H9 (cell line): ENCODE measurements at regions not wholly inside any gene's neighbourhood (a gene's known extent, or its start where the extent isn't known, plus 50 kb on each side); places are given as distances from the start of the nearest gene placed in this dataset.

Experiments
- DNase-seq: peaks from one replicate; pipeline ENCODE4 v3.0.0-alpha.2; 2017
- H2AFZ ChIP-seq: one replicate; pipeline ENCODE4 v1.6.1; 2013; ENCODE audit warnings: mild to moderate bottlenecking, low read length, control low read depth, moderate library complexity
- H2AK5ac ChIP-seq: 2 replicates; pipeline ENCODE4 v1.6.1; 2013; ENCODE audit warnings: low read length, control low read depth, mixed read lengths; ENCODE audit not compliant: insufficient read length
- H2BK120ac ChIP-seq: one replicate; pipeline ENCODE4 v1.6.1; 2013; ENCODE audit warnings: low read depth, mild to moderate bottlenecking, low read length, control low read depth, inconsistent platforms; ENCODE audit not compliant: poor library complexity, severe bottlenecking
- H2BK12ac ChIP-seq: 2 replicates; pipeline ENCODE4 v1.6.1; 2013; ENCODE audit warnings: low read length, control low read depth, mixed read lengths, low read depth; ENCODE audit not compliant: insufficient read length
- H2BK15ac ChIP-seq: 2 replicates; pipeline ENCODE4 v1.6.1; 2013; ENCODE audit warnings: low read depth, low read length, control low read depth
- H2BK20ac ChIP-seq: one replicate; pipeline ENCODE4 v1.6.1; 2013; ENCODE audit warnings: low read depth, mild to moderate bottlenecking, low read length, control low read depth, inconsistent platforms; ENCODE audit not compliant: poor library complexity, severe bottlenecking
- H2BK5ac ChIP-seq: 2 replicates; pipeline ENCODE4 v1.6.1; 2013; ENCODE audit warnings: low read length, control low read depth, mixed read lengths; ENCODE audit not compliant: insufficient read length
- H3K14ac ChIP-seq: 2 replicates; pipeline ENCODE4 v1.6.1; 2013; ENCODE audit warnings: low read length, control low read depth; ENCODE audit not compliant: insufficient read depth
- H3K18ac ChIP-seq: 2 replicates; pipeline ENCODE4 v1.6.1; 2013; ENCODE audit warnings: low read depth, mild to moderate bottlenecking, mixed read lengths, low read length, control low read depth; ENCODE audit not compliant: insufficient read length
- H3K23ac ChIP-seq: 2 replicates; pipeline ENCODE4 v1.6.1; 2013; ENCODE audit warnings: low read length, control low read depth, mixed read lengths, low read depth; ENCODE audit not compliant: insufficient read length
- H3K23me2 ChIP-seq: 2 replicates; pipeline ENCODE4 v1.6.1; 2013; ENCODE audit warnings: low read depth, mild to moderate bottlenecking, mixed read lengths, low read length, control low read depth; ENCODE audit not compliant: insufficient read length, poor library complexity, severe bottlenecking
- H3K27ac ChIP-seq: 2 replicates; pipeline ENCODE4 v1.5.1; 2013; ENCODE audit warnings: low read length, control low read depth, mixed read lengths, low read depth; ENCODE audit not compliant: insufficient read length
- H3K27me3 ChIP-seq: 2 replicates; pipeline ENCODE4 v1.6.1; 2013; ENCODE audit warnings: low read length, control low read depth, inconsistent platforms; ENCODE audit not compliant: insufficient read depth
- H3K4ac ChIP-seq: 2 replicates; pipeline ENCODE4 v1.6.1; 2013; ENCODE audit warnings: low read depth, mild to moderate bottlenecking, control low read depth, inconsistent platforms, low read length, moderate library complexity
- H3K4me1 ChIP-seq: 2 replicates; pipeline ENCODE4 v1.6.1; 2013; ENCODE audit warnings: low read length, control low read depth, inconsistent platforms; ENCODE audit not compliant: insufficient read depth
- H3K4me2 ChIP-seq: 2 replicates; pipeline ENCODE4 v1.6.1; 2013; ENCODE audit warnings: low read length, control low read depth, mixed read lengths; ENCODE audit not compliant: insufficient read length, insufficient read depth
- H3K56ac ChIP-seq: 2 replicates; pipeline ENCODE4 v1.6.1; 2013; ENCODE audit warnings: low read depth, mild to moderate bottlenecking, mixed read lengths, low read length, control low read depth; ENCODE audit not compliant: insufficient read length
- H3K79me1 ChIP-seq: 2 replicates; pipeline ENCODE4 v1.6.1; 2013; ENCODE audit warnings: low read depth, mild to moderate bottlenecking, moderate library complexity, low read length, control low read depth, inconsistent platforms; ENCODE audit not compliant: insufficient read depth, poor library complexity, severe bottlenecking
- H3K79me2 ChIP-seq: 2 replicates; pipeline ENCODE4 v1.6.1; 2013; ENCODE audit warnings: low read length, control low read depth, inconsistent platforms; ENCODE audit not compliant: insufficient read depth
- H3K9ac ChIP-seq: 2 replicates; pipeline ENCODE4 v1.6.1; 2013; ENCODE audit warnings: low read length, control low read depth, mixed read lengths; ENCODE audit not compliant: insufficient read length; ENCODE audit errors: extremely low read depth
- H3K9me3 ChIP-seq: one replicate; pipeline ENCODE4 v1.6.1; 2013; ENCODE audit warnings: low read depth, low read length, inconsistent platforms; ENCODE audit not compliant: control insufficient read depth
- H3T11ph ChIP-seq: one replicate; pipeline ENCODE4 v1.6.1; 2013; ENCODE audit warnings: mild to moderate bottlenecking, low read length, control low read depth, inconsistent platforms
- H4K20me1 ChIP-seq: one replicate; pipeline ENCODE4 v1.6.1; 2013; ENCODE audit not compliant: control insufficient read depth, insufficient read length, insufficient read depth
- H4K5ac ChIP-seq: 2 replicates; pipeline ENCODE4 v1.6.1; 2013; ENCODE audit warnings: low read depth, mild to moderate bottlenecking, mixed read lengths, low read length, control low read depth; ENCODE audit not compliant: insufficient read length
- H4K8ac ChIP-seq: replicated peaks from 2 replicates; pipeline ENCODE4 v1.6.1; 2013; ENCODE audit warnings: low read length, control low read depth, mixed read lengths, low read depth; ENCODE audit not compliant: insufficient read length
- H4K91ac ChIP-seq: 2 replicates; pipeline ENCODE4 v1.6.1; 2013; ENCODE audit warnings: low read depth, mild to moderate bottlenecking, moderate library complexity, mixed read lengths, low read length, control low read depth; ENCODE audit not compliant: insufficient read length
- H3K27ac Mint-ChIP-seq, 3 experiments: 2 replicates in 2 of 3; 3 replicates in 1 of 3; pipeline ENCODE4 v1.8.0; 2020 to 2021; ENCODE audit warnings: mixed read lengths in 3 of 3, mild to moderate bottlenecking in 1 of 3, moderate library complexity in 1 of 3
- H3K27me3 Mint-ChIP-seq: 2 replicates; pipeline ENCODE4 v1.8.0; 2021; ENCODE audit warnings: low read depth, mild to moderate bottlenecking, moderate library complexity, mixed read lengths
- H3K36me3 Mint-ChIP-seq, 3 experiments: 2 replicates in 2 of 3; 3 replicates in 1 of 3; pipeline ENCODE4 v1.8.0; 2020 to 2021; ENCODE audit warnings: low read depth in 3 of 3, mixed read lengths in 3 of 3; ENCODE audit not compliant: insufficient read depth in 1 of 3
- H3K4me1 Mint-ChIP-seq, 2 experiments: 2 replicates each; pipeline ENCODE4 v1.8.0; 2020; ENCODE audit warnings: mixed read lengths in 2 of 2
- H3K4me3 Mint-ChIP-seq, 2 experiments: 2 replicates in 1 of 2; 3 replicates in 1 of 2; pipeline ENCODE4 v1.8.0; 2020 to 2021; ENCODE audit warnings: mild to moderate bottlenecking in 2 of 2, mixed read lengths in 2 of 2, moderate library complexity in 1 of 2
- H3K9me3 Mint-ChIP-seq, 2 experiments: 2 replicates in 1 of 2; 3 replicates in 1 of 2; pipeline ENCODE4 v1.8.0; 2020; ENCODE audit warnings: mild to moderate bottlenecking in 2 of 2, mixed read lengths in 2 of 2, moderate library complexity in 1 of 2
- CTCF ChIP-seq: fragments of 200-600 bp; sonication (generic); conservative IDR thresholded peaks from 3 replicates; pipeline ENCODE4 v1.8.0; 2021; ENCODE audit warnings: antibody characterized with exemption, mild to moderate bottlenecking
- WGBS: extraction: QIAGEN DNeasy Blood & Tissue Kit; methylation state at CpG from one replicate; pipeline ENCODE4 v1.1.7; 2013; ENCODE audit warnings: missing lambda C conversion rate, low lambda C conversion rate, mixed read lengths; ENCODE audit not compliant: insufficient read length; ENCODE audit errors: extremely low coverage; 5-methylcytosine and 5-hydroxymethylcytosine counted together

- Histone ChIP-seq H3K9ac (no peak overlapping the region), H3K23ac (no peak overlapping the region), H3K18ac (no peak overlapping the region), H4K20me1 (no peaks in the 10 kb centered on the region), H3K56ac (no peak overlapping the region), H4K91ac (no peak overlapping the region), H3T11ph (no peak overlapping the region), H4K5ac (no peak overlapping the region), H3K79me1 (no peaks in the 10 kb centered on the region), H3K14ac (no peak overlapping the region), H2AFZ (no peak overlapping the region), H3K27me3 (no peaks in the 10 kb centered on the region), H3K9me3 (no peaks in the 10 kb centered on the region), H3K27ac (no peak overlapping the region), H4K8ac (no peak overlapping the region), H2BK12ac (no peak overlapping the region), H2AK5ac (no peak overlapping the region), H2BK20ac (no peak overlapping the region), H3K79me2 (no peaks in the 10 kb centered on the region), H3K4me2 (no peak overlapping the region), H3K4ac (no peak overlapping the region), H3K4me1 (no peaks in the 10 kb centered on the region), H2BK120ac (no peak overlapping the region), H2BK5ac (no peak overlapping the region), H2BK15ac (no peak overlapping the region), H3K23me2 (no peaks in the 10 kb centered on the region)
- H3K9me3 Mint-ChIP-seq, result no peaks in the 10 kb centered on the region
- no peak for TF ChIP-seq CTCF
- H3K36me3 Mint-ChIP-seq, result no peaks in the 10 kb centered on the region
- H3K27ac Mint-ChIP-seq, result no peak overlapping the region
- no peaks in the 10 kb centered on the region for H3K4me1 Mint-ChIP-seq
- H3K4me3 Mint-ChIP-seq, result no peak overlapping the region
- DNase-seq, result no peak
- H3K27me3 Mint-ChIP-seq, result no peaks in the 10 kb centered on the region
- no CpG with 5 or more reads among the region's 2 CpGs for WGBS
These were observed 1120.4 kb upstream of the PCDH9 start for GRCh38 chr13:68350554-68350953.
